ENCODE measurements at regions not wholly inside any gene's neighbourhood (a gene's known extent, or its start where the extent isn't known, plus 50 kb on each side); places are given as distances from the start of the nearest gene placed in this dataset.

DNA sequence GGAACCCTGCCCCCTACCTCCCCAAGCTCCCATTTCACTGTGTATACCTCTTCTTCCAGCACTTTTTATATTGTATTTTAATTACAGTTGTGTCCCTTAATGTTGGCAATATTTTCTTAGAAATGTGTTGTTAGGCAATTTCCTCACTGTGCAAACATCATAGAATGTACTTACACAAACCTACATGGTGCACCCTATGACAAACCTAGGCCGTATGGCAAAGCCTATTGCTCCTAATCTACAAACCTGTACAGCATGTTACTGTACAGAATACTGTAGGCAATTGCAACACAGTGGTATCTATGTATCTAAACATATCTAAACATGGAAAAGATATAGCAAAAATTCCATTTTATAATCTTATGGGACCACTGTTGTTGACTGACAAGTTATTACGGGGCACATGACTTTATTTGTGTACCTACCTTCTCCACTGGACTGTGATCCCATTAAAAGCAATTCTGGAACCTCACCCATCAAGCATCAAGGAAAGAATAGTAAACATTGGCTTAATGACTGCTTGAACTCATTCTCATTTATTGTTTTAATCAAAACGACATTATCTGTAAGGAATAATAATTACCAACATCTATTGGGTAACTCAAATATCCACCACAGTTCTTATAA, 1641.5 kb upstream of the ZEB2 start:
- in situ Hi-C loops (cut with HindIII; ENCODE audit: low pct_unique_long_range_greater_than_20kb, low sequenced_read_pairs) = no loop called here
- ChIA-PET CTCF (no interaction called here), POLR2A (no interaction called here)
- H3K36me3 ChIP-seq (ENCODE audit: control insufficient read depth, insufficient read depth, low read length) = no peaks in the 10 kb centered on the region
- no peak overlapping the region for H3K4me3 ChIP-seq (ENCODE audit: low read depth in 2 of 2, low read length in 2 of 2)
- H3K9me3 ChIP-seq (ENCODE audit: control insufficient read depth, insufficient read depth, low read depth, low read length) = no peaks in the 10 kb centered on the region
- H3K27ac ChIP-seq (ENCODE audit: low read length) = no peak overlapping the region
- intact Hi-C loops (cut with micrococcal nuclease; ENCODE audit: unreplicated experiment) = no loop called here
- DNase-seq (ENCODE audit: low read depth, low spot score) (no peak), ATAC-seq (no peak)
- TF ChIP-seq TCF7L2 (IDR thresholded peaks at IDR 0.05; ENCODE audit: low read depth, low read length) = no peak
- no peaks in the 10 kb centered on the region for H3K27me3 ChIP-seq (ENCODE audit: control insufficient read depth, insufficient read depth, low read length)
- no peaks in the 10 kb centered on the region for H3K4me1 ChIP-seq (ENCODE audit: control insufficient read depth, insufficient read depth, low read length)
- BruUV-seq (replicated peaks) = no TSS peak

DNA sequence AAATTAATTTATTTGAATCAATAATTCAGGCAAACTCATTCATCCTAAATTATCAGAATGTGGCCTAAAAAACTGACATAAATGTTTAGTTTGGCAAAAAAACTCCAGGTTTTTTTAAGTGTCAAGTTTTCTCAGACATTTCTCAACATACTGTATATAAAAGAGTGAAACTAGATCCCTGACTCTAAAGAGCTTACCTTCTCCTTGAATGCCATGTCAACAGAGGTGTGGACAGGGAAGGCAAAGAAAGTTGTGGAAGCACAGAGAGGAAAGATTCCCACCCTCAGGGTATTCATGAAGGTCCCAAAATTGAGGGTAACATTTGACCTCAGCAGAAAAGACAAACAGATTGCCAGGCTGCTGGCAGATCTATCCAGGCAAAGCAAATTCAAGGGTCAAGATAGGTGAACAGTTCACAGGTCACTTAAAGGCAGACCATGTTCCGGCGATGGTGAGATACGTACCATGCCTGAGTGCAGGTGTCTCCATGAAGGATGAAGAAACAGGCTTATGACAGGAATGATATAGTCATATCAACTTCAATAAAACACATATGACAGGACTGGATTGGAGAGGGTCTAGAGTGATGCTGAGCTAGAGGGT, 1638.3 kb upstream of the ZEB2 start:
- no peak for DNase-seq (ENCODE audit: low read depth, low spot score)
- no peaks in the 10 kb centered on the region for H3K36me3 ChIP-seq (ENCODE audit: control insufficient read depth, insufficient read depth, low read length)
- ChIA-PET POLR2A (no interaction called here), CTCF (no interaction called here)
- H3K4me3 ChIP-seq (ENCODE audit: low read depth in 2 of 2, low read length in 2 of 2) = no peak overlapping the region
- TF ChIP-seq POLR2AphosphoS5 (IDR thresholded peaks at IDR 0.05; ENCODE audit: low read depth, low read length) = no peak
- H3K27ac ChIP-seq (ENCODE audit: low read length) = no peak overlapping the region
- intact Hi-C loops (cut with micrococcal nuclease; ENCODE audit: unreplicated experiment) = no loop called here
- no peaks in the 10 kb centered on the region for H3K4me1 ChIP-seq (ENCODE audit: control insufficient read depth, insufficient read depth, low read length)
- no TSS peak for BruUV-seq (replicated peaks)
- no peak for ATAC-seq
- no peaks in the 10 kb centered on the region for H3K27me3 ChIP-seq (ENCODE audit: control insufficient read depth, insufficient read depth, low read length)
- H3K9me3 ChIP-seq (ENCODE audit: control insufficient read depth, insufficient read depth, low read depth, low read length) = no peaks in the 10 kb centered on the region
- in situ Hi-C loops (cut with HindIII; ENCODE audit: low pct_unique_long_range_greater_than_20kb, low sequenced_read_pairs) = no loop called here

DNA sequence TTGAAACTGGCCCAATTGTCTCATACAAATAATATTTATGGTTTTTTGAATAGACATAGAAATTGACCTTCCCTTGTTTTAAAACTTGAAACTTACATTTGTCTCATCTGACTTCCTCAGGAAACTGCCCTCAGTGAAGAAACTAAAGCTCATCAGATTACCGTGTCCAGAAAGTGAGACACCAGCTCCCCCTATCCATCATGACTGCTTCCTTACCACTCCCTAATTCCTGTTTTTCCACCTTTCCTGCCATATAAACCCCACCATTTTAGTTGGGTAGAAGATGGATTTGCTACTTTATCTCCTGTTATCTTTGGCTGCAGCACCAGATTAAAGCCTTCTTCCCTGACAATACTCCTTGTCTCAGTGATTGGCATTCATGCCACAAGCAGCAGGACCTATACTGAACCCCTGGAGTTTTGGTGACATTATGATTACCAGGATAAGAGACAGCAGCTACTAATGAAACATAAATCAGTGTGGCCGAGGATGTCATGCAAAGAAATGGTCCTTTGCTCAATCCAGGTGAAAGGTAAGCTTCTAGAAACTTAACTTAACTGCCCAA, 1627.6 kb upstream of the ZEB2 start:
- Histone ChIP-seq H3K4me3 (ENCODE audit: low read depth in 2 of 2, low read length in 2 of 2) (no peak overlapping the region), H3K27ac (ENCODE audit: low read length) (no peak overlapping the region), H3K9me3 (ENCODE audit: control insufficient read depth, insufficient read depth, low read depth, low read length) (no peaks in the 10 kb centered on the region), H3K4me1 (ENCODE audit: control insufficient read depth, insufficient read depth, low read length) (no peaks in the 10 kb centered on the region), H3K27me3 (ENCODE audit: control insufficient read depth, insufficient read depth, low read length) (no peaks in the 10 kb centered on the region), H3K36me3 (ENCODE audit: control insufficient read depth, insufficient read depth, low read length) (no peaks in the 10 kb centered on the region)
- no peak for DNase-seq (ENCODE audit: low read depth, low spot score)
- ChIA-PET POLR2A (no interaction called here), CTCF (no interaction called here)
- intact Hi-C loops (cut with micrococcal nuclease; ENCODE audit: unreplicated experiment) (no loop called here), in situ Hi-C loops (cut with HindIII; ENCODE audit: low pct_unique_long_range_greater_than_20kb, low sequenced_read_pairs) (no loop called here)
- no TSS peak for BruUV-seq (replicated peaks)
- no peak for TF ChIP-seq POLR2AphosphoS5 (IDR thresholded peaks at IDR 0.05; ENCODE audit: low read depth, low read length)
- TF ChIP-seq SIN3A (IDR thresholded peaks at IDR 0.05; ENCODE audit: borderline replicate concordance, insufficient read depth, low read depth, low read length) = no peak
- TF ChIP-seq, protein P1, sequence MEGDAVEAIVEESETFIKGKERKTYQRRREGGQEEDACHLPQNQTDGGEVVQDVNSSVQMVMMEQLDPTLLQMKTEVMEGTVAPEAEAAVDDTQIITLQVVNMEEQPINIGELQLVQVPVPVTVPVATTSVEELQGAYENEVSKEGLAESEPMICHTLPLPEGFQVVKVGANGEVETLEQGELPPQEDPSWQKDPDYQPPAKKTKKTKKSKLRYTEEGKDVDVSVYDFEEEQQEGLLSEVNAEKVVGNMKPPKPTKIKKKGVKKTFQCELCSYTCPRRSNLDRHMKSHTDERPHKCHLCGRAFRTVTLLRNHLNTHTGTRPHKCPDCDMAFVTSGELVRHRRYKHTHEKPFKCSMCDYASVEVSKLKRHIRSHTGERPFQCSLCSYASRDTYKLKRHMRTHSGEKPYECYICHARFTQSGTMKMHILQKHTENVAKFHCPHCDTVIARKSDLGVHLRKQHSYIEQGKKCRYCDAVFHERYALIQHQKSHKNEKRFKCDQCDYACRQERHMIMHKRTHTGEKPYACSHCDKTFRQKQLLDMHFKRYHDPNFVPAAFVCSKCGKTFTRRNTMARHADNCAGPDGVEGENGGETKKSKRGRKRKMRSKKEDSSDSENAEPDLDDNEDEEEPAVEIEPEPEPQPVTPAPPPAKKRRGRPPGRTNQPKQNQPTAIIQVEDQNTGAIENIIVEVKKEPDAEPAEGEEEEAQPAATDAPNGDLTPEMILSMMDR (IDR thresholded peaks at IDR 0.05) = no peak
- no peak for TF ChIP-seq TCF7L2 (IDR thresholded peaks at IDR 0.05; ENCODE audit: low read depth, low read length)
- TF ChIP-seq, protein P2, sequence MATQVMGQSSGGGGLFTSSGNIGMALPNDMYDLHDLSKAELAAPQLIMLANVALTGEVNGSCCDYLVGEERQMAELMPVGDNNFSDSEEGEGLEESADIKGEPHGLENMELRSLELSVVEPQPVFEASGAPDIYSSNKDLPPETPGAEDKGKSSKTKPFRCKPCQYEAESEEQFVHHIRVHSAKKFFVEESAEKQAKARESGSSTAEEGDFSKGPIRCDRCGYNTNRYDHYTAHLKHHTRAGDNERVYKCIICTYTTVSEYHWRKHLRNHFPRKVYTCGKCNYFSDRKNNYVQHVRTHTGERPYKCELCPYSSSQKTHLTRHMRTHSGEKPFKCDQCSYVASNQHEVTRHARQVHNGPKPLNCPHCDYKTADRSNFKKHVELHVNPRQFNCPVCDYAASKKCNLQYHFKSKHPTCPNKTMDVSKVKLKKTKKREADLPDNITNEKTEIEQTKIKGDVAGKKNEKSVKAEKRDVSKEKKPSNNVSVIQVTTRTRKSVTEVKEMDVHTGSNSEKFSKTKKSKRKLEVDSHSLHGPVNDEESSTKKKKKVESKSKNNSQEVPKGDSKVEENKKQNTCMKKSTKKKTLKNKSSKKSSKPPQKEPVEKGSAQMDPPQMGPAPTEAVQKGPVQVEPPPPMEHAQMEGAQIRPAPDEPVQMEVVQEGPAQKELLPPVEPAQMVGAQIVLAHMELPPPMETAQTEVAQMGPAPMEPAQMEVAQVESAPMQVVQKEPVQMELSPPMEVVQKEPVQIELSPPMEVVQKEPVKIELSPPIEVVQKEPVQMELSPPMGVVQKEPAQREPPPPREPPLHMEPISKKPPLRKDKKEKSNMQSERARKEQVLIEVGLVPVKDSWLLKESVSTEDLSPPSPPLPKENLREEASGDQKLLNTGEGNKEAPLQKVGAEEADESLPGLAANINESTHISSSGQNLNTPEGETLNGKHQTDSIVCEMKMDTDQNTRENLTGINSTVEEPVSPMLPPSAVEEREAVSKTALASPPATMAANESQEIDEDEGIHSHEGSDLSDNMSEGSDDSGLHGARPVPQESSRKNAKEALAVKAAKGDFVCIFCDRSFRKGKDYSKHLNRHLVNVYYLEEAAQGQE (IDR thresholded peaks at IDR 0.05; ENCODE audit: insufficient read depth in 1 of 2, low read depth in 2 of 2, low read length in 1 of 2) = no peak
- no peak for ATAC-seq
